Skin epidermis (tissue), 12 donors: ENCODE measurements at regions not wholly inside any gene's neighbourhood (a gene's known extent, or its start where the extent isn't known, plus 50 kb on each side); places are given as distances from the start of the nearest gene placed in this dataset.

Experiments
- H3K27ac ChIP-seq, 21 experiments: fragments of 200-600 bp; sonication (generic) in 11 of 21; one replicate each; pipeline ENCODE4 v1.5.0; 2020; ENCODE audit warnings: mild to moderate bottlenecking in 3 of 21, inconsistent platforms in 2 of 21, moderate library complexity in 2 of 21
- H3K4me3 ChIP-seq, 7 experiments: fragments of 200-600 bp; sonication (generic) in 2 of 7; one replicate each; pipeline ENCODE4 v1.5.0; 2020; ENCODE audit warnings: inconsistent platforms in 2 of 7, mild to moderate bottlenecking in 2 of 7, moderate library complexity in 1 of 7

GRCh38 chr18:39773646-39774045 lies 2181.4 kb upstream of the PIK3C3 start:
- Histone ChIP-seq H3K27ac (no peak overlapping the region), H3K4me3 (no peak overlapping the region)

GRCh38 chr18:39772155-39772919 lies 2182.7 kb upstream of the PIK3C3 start:
- H3K27ac ChIP-seq, result no peak overlapping the region
- H3K4me3 ChIP-seq, result no peak overlapping the region

- Histone ChIP-seq H3K4me3 (no peak overlapping the region), H3K27ac (no peak overlapping the region)
These were observed 2184.6 kb upstream of the PIK3C3 start for GRCh38 chr18:39770399-39770798.

- Histone ChIP-seq H3K27ac (no peak overlapping the region), H3K4me3 (no peak overlapping the region)
These were observed 2190.2 kb upstream of the PIK3C3 start for GRCh38 chr18:39764873-39765272.

- no peak overlapping the region for H3K27ac ChIP-seq
- no peak overlapping the region for H3K4me3 ChIP-seq
These were observed 2193.8 kb upstream of the PIK3C3 start for GRCh38 chr18:39761273-39761672.

- Histone ChIP-seq H3K4me3 (no peak overlapping the region), H3K27ac (no peak overlapping the region)
These were observed 2194.3 kb upstream of the CELF4 start for GRCh38 chr18:39759926-39760325.

- Histone ChIP-seq H3K27ac (no peak overlapping the region), H3K4me3 (no peak overlapping the region)
These were observed 2187.6 kb upstream of the CELF4 start for GRCh38 chr18:39753178-39753577.

- Histone ChIP-seq H3K4me3 (no peak overlapping the region), H3K27ac (no peak overlapping the region)
These were observed 2186.8 kb upstream of the CELF4 start for GRCh38 chr18:39752351-39752750.

- H3K27ac ChIP-seq, result no peak overlapping the region
- no peak overlapping the region for H3K4me3 ChIP-seq
These were observed 2186.3 kb upstream of the CELF4 start for GRCh38 chr18:39751921-39752320.

GRCh38 chr18:39751161-39751560 lies 2185.6 kb upstream of the CELF4 start:
- no peak overlapping the region for H3K4me3 ChIP-seq
- H3K27ac ChIP-seq, result no peak overlapping the region

- H3K4me3 ChIP-seq, result no peak overlapping the region
- no peak overlapping the region for H3K27ac ChIP-seq
These were observed 2183.6 kb upstream of the CELF4 start for GRCh38 chr18:39749154-39749553.

- Histone ChIP-seq H3K4me3 (no peak overlapping the region), H3K27ac (no peak overlapping the region)
These were observed 2183.1 kb upstream of the CELF4 start for GRCh38 chr18:39748727-39749126.

- H3K27ac ChIP-seq, result no peak overlapping the region
- no peak overlapping the region for H3K4me3 ChIP-seq
These were observed 2180.6 kb upstream of the CELF4 start for GRCh38 chr18:39746201-39746600.

GRCh38 chr18:39743463-39743862 lies 2177.9 kb upstream of the CELF4 start:
- H3K27ac ChIP-seq, result no peak overlapping the region
- H3K4me3 ChIP-seq, result no peak overlapping the region

GRCh38 chr18:39741755-39742466 lies 2176.3 kb upstream of the CELF4 start:
- H3K27ac ChIP-seq, result no peak overlapping the region

GRCh38 chr18:39737869-39738268 lies 2172.3 kb upstream of the CELF4 start:
- Histone ChIP-seq H3K4me3 (no peak overlapping the region), H3K27ac (no peak overlapping the region)

More at GRCh38 chr18:39741755-39742466, 2176.3 kb upstream of the CELF4 start:
- no peak overlapping the region for H3K4me3 ChIP-seq

- Histone ChIP-seq H3K4me3 (no peak overlapping the region), H3K27ac (no peak overlapping the region)
These were observed 2167.3 kb upstream of the CELF4 start for GRCh38 chr18:39732918-39733317.

- Histone ChIP-seq H3K27ac (no peak overlapping the region), H3K4me3 (no peak overlapping the region)
These were observed 2165.0 kb upstream of the CELF4 start for GRCh38 chr18:39730606-39731005.

GRCh38 chr18:39724652-39725051 lies 2159.1 kb upstream of the CELF4 start:
- Histone ChIP-seq H3K4me3 (no peak overlapping the region), H3K27ac (no peak overlapping the region)

GRCh38 chr18:39721712-39722111 lies 2156.1 kb upstream of the CELF4 start:
- no peak overlapping the region for H3K4me3 ChIP-seq
- no peak overlapping the region for H3K27ac ChIP-seq

- Histone ChIP-seq H3K27ac (no peak overlapping the region), H3K4me3 (no peak overlapping the region)
These were observed 2148.4 kb upstream of the CELF4 start for GRCh38 chr18:39713961-39714360.
